ENCODE measurements at regions not wholly inside any gene's neighbourhood (a gene's known extent, or its start where the extent isn't known, plus 50 kb on each side); places are given as distances from the start of the nearest gene placed in this dataset.

DNA sequence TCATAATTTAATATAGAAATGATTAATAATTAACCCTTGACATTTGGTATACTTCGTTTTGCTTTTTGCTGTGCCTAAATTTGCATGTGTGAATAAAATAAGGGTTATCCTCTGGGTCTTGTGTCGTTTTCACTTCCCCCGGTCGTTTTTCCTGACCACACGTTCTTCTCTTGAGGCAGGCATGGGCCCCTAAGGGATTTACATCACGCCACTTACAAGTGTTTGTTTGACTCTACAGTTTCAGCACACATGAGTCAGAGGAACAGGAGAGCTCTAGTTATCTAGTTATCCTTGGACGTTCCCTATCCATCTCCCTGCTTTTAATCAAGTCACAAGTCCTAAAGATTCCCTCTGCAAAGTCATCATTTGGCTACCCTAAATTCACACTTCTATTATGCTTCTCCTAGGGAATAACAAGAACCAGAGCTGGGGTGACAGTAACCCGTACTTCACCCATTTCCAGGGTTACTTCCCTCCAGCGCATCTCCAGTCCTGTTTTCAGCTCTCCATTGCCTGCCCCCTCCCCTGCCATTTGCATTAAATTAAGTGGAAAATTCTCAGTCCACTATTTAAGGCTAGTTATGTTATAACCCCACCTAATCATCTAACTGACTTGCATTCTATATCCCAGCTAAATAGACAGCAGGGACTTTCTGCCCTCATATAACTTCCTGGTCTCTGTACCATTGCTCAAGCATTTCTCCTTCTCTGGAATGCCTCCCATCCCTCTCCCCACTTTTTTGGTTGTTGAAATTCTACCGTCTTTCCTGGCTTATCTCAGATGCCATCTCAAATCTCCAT lies 206.9 kb downstream of the PTEN start:
- DNase-seq (no peak), ATAC-seq (no peak)
- Mint-ChIP-seq H3K27ac (no peak overlapping the region), H3K9me3 (peaks cover 2% of the 10 kb centered on the region in 2 donors), H3K36me3 (peaks cover 5% of the 10 kb centered on the region), H3K27me3 (ENCODE audit: low read depth in 2 of 2) (peaks cover 21 to 49% of the 10 kb centered on the region in 2 donors), H3K4me3 (no peak overlapping the region), H3K4me1 (peaks cover 50 to 54% of the 10 kb centered on the region in 2 donors)
- 62% methylated on average over 10 of the region's 10 CpGs for WGBS (ENCODE audit: insufficient coverage)
- H3K27ac ChIP-seq (ENCODE audit: low read length): no peak overlapping the region
- peaks cover 29% of the 10 kb centered on the region for H3K4me1 ChIP-seq (ENCODE audit: control insufficient read depth, insufficient read depth, low read length)
- no peaks in the 10 kb centered on the region for H3K36me3 ChIP-seq (ENCODE audit: control insufficient read depth, insufficient read depth, low read length)
- H3K27me3 ChIP-seq (ENCODE audit: control insufficient read depth, insufficient read depth, low read length): peaks cover 2% of the 10 kb centered on the region
- H3K4me3 ChIP-seq (ENCODE audit: low read length): no peak overlapping the region
- no peaks in the 10 kb centered on the region for H3K9me3 ChIP-seq (ENCODE audit: control insufficient read depth, insufficient read depth, low read length)
- intact Hi-C loops (cut with micrococcal nuclease): no loop called here
- no peak for TF ChIP-seq CTCF (IDR thresholded peaks at IDR 0.05)

DNA sequence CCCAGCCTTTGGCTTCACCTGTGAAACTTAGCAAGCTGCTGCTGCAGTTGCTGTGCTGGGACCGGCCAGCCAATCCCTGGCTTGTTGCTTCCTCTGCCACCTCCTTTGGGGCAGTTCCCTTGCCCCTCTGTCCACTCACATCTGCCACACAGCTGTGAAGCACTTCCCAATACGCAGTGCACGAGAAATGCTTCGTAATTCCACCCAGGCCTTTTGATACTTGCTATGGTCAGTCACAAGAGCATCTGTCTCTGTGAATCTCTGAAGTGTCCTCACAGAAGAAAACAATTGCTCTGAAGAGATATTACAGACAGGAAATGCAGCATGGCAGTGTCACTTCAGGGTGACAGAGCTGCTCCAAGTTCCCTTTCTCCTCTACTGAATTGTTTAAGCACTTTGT lies 208.5 kb downstream of the PTEN start:
- no peak overlapping the region for H3K4me3 Mint-ChIP-seq
- ATAC-seq (peak in 1 of 3 donors; percentile 32), DNase-seq (no peak)
- no peak overlapping the region for H3K4me3 ChIP-seq (ENCODE audit: low read length)
- no peak overlapping the region for H3K27ac Mint-ChIP-seq
- no peaks in the 10 kb centered on the region for H3K36me3 ChIP-seq (ENCODE audit: control insufficient read depth, insufficient read depth, low read length)
- TF ChIP-seq CTCF (IDR thresholded peaks at IDR 0.05): no peak
- peaks cover 2% of the 10 kb centered on the region in 2 donors for H3K9me3 Mint-ChIP-seq
- intact Hi-C loops (cut with micrococcal nuclease): no loop called here
- WGBS (ENCODE audit: insufficient coverage): 72% methylated on average over 4 of the region's 4 CpGs
- H3K27ac ChIP-seq (ENCODE audit: low read length): no peak overlapping the region
- peaks cover 33% of the 10 kb centered on the region for H3K4me1 ChIP-seq (ENCODE audit: control insufficient read depth, insufficient read depth, low read length)
- no peaks in the 10 kb centered on the region for H3K9me3 ChIP-seq (ENCODE audit: control insufficient read depth, insufficient read depth, low read length)
- H3K27me3 ChIP-seq (ENCODE audit: control insufficient read depth, insufficient read depth, low read length): peaks cover 2% of the 10 kb centered on the region
- H3K36me3 Mint-ChIP-seq: peaks cover 5% of the 10 kb centered on the region
- H3K4me1 Mint-ChIP-seq: peaks cover 53 to 55% of the 10 kb centered on the region in 2 donors
- peaks cover 26 to 60% of the 10 kb centered on the region in 2 donors for H3K27me3 Mint-ChIP-seq (ENCODE audit: low read depth in 2 of 2)

- Histone ChIP-seq H3K27me3 (ENCODE audit: control insufficient read depth, insufficient read depth, low read length) (peaks cover 2% of the 10 kb centered on the region), H3K9me3 (ENCODE audit: control insufficient read depth, insufficient read depth, low read length) (no peaks in the 10 kb centered on the region), H3K4me1 (ENCODE audit: control insufficient read depth, insufficient read depth, low read length) (peaks cover 22% of the 10 kb centered on the region), H3K4me3 (ENCODE audit: low read length) (no peak overlapping the region), H3K36me3 (ENCODE audit: control insufficient read depth, insufficient read depth, low read length) (no peaks in the 10 kb centered on the region), H3K27ac (ENCODE audit: low read length) (no peak overlapping the region)
- no peaks in the 10 kb centered on the region for H3K36me3 Mint-ChIP-seq
- no peak overlapping the region for H3K27ac Mint-ChIP-seq
- intact Hi-C loops (cut with micrococcal nuclease): no loop called here
- no peak for TF ChIP-seq CTCF (IDR thresholded peaks at IDR 0.05)
- no peak for DNase-seq
- H3K4me1 Mint-ChIP-seq: peaks cover 48 to 55% of the 10 kb centered on the region in 2 donors
- peaks cover 37 to 78% of the 10 kb centered on the region in 2 donors for H3K27me3 Mint-ChIP-seq (ENCODE audit: low read depth in 2 of 2)
- WGBS (ENCODE audit: insufficient coverage): 94% methylated on average over 4 of the region's 4 CpGs
- no peaks in the 10 kb centered on the region for H3K9me3 Mint-ChIP-seq
- no peak for ATAC-seq
- no peak overlapping the region for H3K4me3 Mint-ChIP-seq
Observed at GRCh38 chr10:88073682-88074081, 210.3 kb downstream of the PTEN start.

Measured in natural killer cell (primary cell).